ENCODE measurements at regions not wholly inside any gene's neighbourhood (a gene's known extent, or its start where the extent isn't known, plus 50 kb on each side); places are given as distances from the start of the nearest gene placed in this dataset.
"Not testable (repeated sequence)": the region's sequence is repeated elsewhere in the genome, so short reads cannot be mapped to it uniquely, and the experiment has no call there.

GRCh38 chr1:25019337-25020172 is 89.5 kb upstream of the RUNX3 start:
- DNase-seq = no peak

- DNase-seq = no peak
These were observed 88.9 kb upstream of the RUNX3 start for GRCh38 chr1:25018943-25019336.

DNA sequence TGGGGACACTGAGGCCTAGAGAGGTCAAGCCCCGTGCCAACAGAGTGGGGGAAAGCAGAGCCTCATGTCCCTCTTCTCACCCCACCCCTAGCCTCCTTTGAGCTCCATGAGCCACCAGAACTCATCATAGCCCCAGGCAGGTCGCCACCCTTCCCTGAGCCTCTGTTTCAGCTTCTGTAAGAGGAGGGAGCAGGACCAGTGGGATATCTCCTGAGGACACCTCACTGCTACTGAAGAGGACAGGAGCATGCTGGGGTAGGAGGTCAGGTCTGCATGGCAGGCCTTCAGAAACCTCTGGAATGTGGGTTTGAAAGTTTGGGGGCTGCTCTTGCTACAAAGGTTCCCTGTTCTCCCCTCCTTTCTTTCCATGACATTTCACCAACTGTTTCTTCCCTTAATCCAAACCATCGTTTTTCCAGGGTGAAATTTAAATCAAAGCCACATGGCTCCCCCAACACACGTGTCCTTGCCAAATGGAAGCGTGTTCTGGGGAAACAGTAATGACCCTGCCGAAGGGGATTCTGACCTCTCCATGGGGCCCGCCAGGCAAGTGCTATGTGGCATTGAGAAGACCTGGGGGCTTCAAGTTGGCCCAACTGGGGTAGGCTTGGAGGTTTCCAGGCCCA is 88.1 kb upstream of the RUNX3 start:
- DNase-seq = no peak

GRCh38 chr1:25017436-25018109 is 87.5 kb upstream of the RUNX3 start:
- DNase-seq = no peak

GRCh38 chr1:25012966-25013962 is 83.2 kb upstream of the RUNX3 start:
- no peak for DNase-seq

GRCh38 chr1:25011943-25012638 is 82.0 kb upstream of the RUNX3 start:
- DNase-seq = no peak

DNA sequence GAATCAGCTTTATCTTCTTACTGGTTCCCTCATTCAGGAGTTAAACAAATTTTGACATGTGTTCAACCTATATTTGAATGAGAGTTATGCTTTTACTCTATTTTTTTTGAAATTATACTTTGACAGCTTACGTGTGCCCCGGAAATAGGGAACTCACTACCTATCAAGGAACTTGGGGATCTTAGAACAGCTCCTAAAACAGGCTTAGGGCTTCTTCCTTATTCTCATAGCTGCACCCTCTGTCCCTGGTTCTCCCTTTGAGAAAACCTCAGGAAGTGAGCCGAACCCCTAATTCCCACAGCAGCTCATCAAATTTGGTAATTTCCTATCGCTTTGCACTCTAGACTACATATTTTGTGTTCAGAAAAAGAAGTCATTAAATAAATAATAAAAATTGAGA is 81.2 kb upstream of the RUNX3 start:
- DNase-seq = no peak

DNA sequence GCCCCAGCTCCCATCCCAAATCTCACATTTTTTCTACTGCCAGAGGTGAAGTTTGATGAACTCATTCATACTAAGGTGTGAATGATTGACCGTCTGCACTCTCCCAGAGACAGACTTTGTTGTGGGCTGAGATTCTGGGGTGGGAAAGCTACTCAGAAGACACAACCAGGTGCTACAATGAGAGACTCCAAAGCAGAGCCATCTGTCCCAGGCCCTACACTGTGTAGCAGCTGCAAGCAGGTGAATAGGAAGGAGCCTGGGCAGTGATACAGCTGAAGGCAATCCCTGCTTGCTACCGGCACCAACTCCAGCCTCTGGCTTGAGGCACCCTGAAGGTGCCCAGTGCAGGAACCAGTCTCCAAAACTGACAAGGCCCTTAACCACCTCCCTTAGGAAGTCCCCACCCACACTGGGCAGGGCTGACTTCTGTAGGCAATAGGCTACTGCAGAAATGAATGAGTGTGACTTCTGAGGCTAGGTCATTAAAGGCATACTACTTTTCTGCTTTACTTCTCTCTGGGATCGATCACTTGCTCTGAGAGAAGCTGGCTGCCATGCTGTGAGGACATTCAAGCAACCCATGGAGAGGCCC is 79.7 kb upstream of the RUNX3 start:
- no peak for DNase-seq

GRCh38 chr1:25008192-25008485 is 78.1 kb upstream of the RUNX3 start:
- DNase-seq = no peak

DNA sequence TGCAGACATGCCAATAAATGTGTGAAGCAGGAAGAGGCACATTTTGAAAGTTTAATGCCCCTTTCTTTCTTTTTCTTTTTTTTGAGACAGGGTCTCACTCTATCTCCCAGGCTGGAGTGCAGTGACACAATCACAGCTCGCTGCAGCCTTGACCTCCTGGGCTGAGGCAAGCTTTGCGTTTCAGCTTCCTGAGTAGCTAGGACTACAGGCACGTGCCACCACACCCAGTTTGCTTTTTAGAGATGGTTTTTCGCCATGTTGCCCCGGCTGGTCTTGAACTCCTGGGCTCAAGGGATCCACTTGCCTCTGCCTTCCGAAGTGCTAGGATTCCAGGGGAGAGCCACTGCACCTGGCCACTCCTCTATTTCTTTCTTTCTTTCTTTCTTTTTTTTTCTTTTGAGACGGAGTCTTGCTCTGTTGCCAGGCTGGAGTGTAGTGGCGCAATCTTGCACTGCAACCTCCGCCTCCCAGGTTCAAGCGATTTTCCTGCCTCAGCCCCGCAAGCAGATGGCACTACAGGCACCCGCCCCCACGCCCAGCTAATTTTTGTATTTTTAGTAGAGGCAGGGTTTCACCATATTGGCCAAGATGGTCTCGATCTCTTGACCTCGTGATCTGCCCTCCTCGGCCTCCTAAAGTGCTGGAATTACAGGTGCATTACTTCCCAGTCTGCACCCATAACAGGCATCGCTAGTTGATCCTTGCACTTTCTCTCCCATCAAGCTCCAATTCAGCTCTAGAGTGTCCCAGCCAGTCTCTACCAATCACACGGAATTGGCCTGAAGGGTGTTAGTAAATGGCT is 77.5 kb upstream of the RUNX3 start:
- DNase-seq = not testable (repeated sequence)

GRCh38 chr1:25006770-25007169 is 76.7 kb upstream of the RUNX3 start:
- no peak for DNase-seq

DNA sequence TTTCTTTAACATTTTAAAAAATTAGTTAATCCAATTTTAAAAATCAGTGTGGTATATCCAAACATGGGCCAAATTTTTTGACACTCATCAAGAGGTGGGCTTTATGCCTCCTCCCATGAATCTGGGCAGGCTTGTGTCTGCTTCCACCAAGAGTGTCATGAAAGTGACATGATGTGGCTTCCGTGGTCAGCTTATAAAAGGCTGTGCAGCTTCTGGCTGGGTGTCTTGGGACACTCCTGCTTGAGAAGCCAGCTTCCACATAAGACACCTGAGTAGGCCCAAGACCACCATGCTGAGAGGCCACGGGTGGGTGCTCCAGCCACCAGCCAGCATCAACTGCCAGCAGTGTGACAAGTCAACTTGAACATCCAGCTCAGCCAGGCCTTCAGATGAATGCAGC is 74.3 kb upstream of the RUNX3 start:
- DNase-seq = no peak

GRCh38 chr1:25003457-25004190 is 73.5 kb upstream of the RUNX3 start:
- DNase-seq = no peak

GRCh38 chr1:25003000-25003399 is 72.9 kb upstream of the RUNX3 start:
- DNase-seq = no peak

DNA sequence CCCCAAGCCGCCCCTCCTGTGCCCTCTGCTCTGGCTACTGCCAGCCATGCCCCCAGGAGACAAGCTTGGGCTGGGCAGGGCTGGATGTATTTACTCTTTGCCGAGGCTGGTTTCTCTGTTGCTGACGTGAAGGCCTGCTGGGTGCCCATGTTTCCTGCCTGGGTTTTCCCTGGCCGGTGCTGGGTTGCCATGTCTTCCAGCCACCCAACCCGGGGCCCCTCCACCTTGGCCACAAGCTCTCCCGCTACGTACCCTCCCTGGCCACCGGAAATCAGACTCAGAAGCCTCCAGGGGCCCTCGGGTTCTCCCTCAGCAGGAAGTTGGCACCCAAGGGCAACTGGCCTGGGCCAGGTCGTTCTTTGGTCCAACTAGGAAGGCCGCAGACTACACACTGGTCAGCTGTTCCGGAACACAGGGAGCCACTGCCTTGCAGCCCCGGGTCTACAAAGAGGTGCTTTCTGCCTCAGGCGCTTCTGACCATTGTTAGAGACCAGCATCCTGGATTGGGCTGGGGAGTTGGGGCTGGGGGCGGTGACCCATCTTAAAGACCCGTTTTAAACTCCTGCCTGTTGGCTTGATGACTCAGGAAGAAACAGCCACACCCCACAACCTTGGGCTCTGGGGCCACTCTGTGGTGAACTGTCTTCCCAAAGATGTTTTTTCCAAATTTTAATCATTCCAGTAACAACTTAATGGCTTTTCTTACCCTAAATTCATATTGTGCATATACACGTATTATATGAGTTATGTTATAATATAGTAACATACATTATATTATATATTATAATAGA is 71.2 kb upstream of the RUNX3 start:
- no peak for DNase-seq

DNA sequence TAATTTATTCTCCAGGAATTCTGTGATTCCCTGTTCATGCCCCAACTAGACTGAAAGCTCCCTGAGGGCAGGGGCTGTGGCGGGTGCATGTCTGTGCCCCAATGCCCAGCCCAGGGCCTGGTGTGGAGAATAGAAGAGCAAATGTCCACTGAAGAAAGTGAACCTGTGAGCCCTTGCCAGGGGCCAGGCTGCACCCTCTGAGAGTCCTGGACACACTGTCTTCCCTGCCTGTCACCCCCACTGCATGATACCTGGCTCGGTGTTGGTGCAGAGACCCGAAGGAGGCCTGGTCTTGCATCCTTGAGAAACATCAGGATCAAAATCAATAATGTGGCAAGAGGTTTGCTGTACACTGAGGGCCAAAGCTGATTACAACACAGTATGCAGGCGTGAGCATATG is 69.8 kb upstream of the RUNX3 start:
- DNase-seq = no peak

- no peak for DNase-seq
These were observed 69.3 kb upstream of the RUNX3 start for GRCh38 chr1:24999426-24999825.

DNA sequence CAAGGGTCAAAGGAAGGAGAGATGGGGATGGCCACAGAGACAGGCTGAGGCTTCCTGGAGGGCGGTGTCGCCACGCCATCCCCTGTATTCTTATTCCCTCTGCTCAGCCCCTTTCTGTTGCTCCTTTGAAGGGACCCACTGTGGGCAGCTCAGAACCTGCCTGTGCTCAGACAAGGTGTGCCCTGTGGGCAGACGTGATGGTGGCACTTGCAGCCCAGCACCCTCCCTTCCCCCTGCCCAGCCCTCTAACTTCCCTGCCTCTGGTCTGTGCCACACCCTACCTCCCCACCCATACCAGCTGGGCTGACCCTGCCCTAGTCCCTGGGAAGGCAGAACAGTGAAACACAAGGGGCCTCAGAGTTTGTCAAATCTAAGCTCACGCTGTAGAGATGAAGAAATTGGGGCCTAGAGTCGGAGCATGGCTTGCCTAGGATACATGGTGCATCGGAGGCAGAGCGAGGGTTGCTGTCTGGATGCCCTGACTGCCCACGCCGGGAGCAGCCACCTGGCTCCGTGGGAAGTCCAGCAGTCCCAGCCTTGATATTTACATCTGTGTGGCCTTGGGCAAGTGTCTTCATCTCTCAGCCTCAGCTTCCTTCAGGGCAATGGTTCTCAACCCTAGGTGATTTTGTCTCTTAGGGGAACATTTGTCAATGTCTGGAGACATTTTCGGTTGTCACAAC is 68.6 kb upstream of the RUNX3 start:
- no peak for DNase-seq

All from NCI-H2081 treated with DMSO at 0.1 percent for 48 hours (cell line).